Activated B cell treated with CpG ODN at 0.5 μM for 24 hours (primary cell): ENCODE measurements at regions not wholly inside any gene's neighbourhood (a gene's known extent, or its start where the extent isn't known, plus 50 kb on each side); places are given as distances from the start of the nearest gene placed in this dataset.
"Not testable (repeated sequence)": the region's sequence is repeated elsewhere in the genome, so short reads cannot be mapped to it uniquely, and the experiment has no call there.

ENCODE experiments used
- ATAC-seq: fragments of 200-7000 bp; cut with Tn5 transposase; one replicate; pipeline ENCODE4 v1.10.0; 2021; ENCODE audit warnings: low read depth, mild to moderate bottlenecking, moderate library complexity
- CTCF ChIA-PET: fragments of 350-600 bp; sonication (Branson Sonifier 250); formaldehyde crosslinking; loops from one replicate; lab custom pipeline; 2021; ENCODE audit warnings: antibody characterized with exemption; lab: Charles Lee
- POLR2A ChIA-PET: fragments of 350-600 bp; sonication (Branson Sonifier 250); formaldehyde crosslinking; loops from one replicate; lab custom pipeline; 2021; ENCODE audit warnings: antibody characterized with exemption; lab: Charles Lee
- DNase-seq: peaks from one replicate; pipeline ENCODE4 v3.0.0; 2022
- H3K27ac Mint-ChIP-seq: one replicate; pipeline ENCODE4 v1.8.0; 2020; ENCODE audit warnings: mixed read lengths
- H3K27me3 Mint-ChIP-seq: one replicate; pipeline ENCODE4 v1.8.0; 2021; ENCODE audit warnings: mixed read lengths
- H3K36me3 Mint-ChIP-seq: one replicate; pipeline ENCODE4 v1.8.0; 2021; ENCODE audit warnings: low read depth, mixed read lengths
- H3K4me1 Mint-ChIP-seq: one replicate; pipeline ENCODE4 v1.8.0; 2021; ENCODE audit warnings: mixed read lengths
- H3K4me3 Mint-ChIP-seq: one replicate; pipeline ENCODE4 v1.8.0; 2020; ENCODE audit warnings: mild to moderate bottlenecking, mixed read lengths
- H3K9me3 Mint-ChIP-seq: one replicate; pipeline ENCODE4 v1.8.0; 2020; ENCODE audit warnings: mixed read lengths
- intact Hi-C: fragments of 100-400 bp; cut with micrococcal nuclease; formaldehyde crosslinking; loops from one replicate; pipeline ENCODE4 v1.15.1; 2024
- TF ChIP-seq, protein P1 (sequence below): fragments of 200-600 bp; IDR thresholded peaks from one replicate; pipeline ENCODE4 v1.8.0; 2022; ENCODE audit warnings: antibody characterized with exemption, mild to moderate bottlenecking

DNA sequence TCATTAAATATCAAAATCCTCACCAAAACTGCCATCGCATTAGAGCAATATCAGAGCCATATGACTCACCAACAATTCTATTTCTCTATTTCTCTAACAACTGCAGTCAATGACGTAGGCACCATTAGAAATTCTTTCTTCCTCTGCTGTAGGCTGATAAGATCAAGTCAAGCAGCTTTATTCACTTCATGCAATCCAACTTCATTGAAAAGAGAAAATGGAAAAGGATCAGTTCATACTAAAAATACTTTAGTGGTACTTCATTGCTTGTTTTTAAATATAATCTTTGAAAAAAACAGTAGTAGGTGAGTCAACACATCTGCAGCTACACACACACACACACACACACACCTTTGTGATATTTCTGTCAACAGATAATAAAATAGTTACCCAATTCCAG lies 345.3 kb upstream of the TENM3 start:
- intact Hi-C loops = no loop called here
- no peak for DNase-seq
- no peak overlapping the region for H3K27ac Mint-ChIP-seq

DNA sequence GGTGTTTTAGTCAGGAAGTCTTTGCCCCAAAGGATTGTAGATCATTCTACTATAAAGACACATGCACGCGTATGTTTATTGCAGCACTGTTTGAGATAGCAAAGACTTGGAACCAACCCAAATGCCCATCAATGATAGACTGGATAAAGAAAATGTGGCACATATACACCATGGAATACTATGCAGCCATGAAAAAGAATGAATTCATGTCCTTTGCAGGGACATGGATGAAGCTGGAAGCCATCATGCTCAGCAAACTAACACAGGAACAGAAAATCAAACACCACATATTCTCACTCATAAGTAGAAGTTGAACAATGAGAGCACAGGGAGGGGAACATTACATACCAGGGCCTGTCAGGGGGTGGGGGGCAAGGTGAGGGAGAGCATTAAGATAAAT lies 340.8 kb upstream of the TENM3 start:
- CTCF ChIA-PET, intact Hi-C loops, ATAC-seq, H3K4me1 Mint-ChIP-seq, H3K36me3 Mint-ChIP-seq, H3K27ac Mint-ChIP-seq, H3K4me3 Mint-ChIP-seq, H3K9me3 Mint-ChIP-seq, POLR2A ChIA-PET, DNase-seq, H3K27me3 Mint-ChIP-seq: not testable (repeated sequence)

More for the DNA sequence above, 345.3 kb upstream of the TENM3 start:
- Mint-ChIP-seq H3K27me3 (no peaks in the 10 kb centered on the region), H3K36me3 (no peaks in the 10 kb centered on the region), H3K9me3 (peaks cover 6% of the 10 kb centered on the region), H3K4me3 (no peak overlapping the region), H3K4me1 (no peaks in the 10 kb centered on the region)
- CTCF ChIA-PET = no interaction called here
- TF ChIP-seq, protein P1, sequence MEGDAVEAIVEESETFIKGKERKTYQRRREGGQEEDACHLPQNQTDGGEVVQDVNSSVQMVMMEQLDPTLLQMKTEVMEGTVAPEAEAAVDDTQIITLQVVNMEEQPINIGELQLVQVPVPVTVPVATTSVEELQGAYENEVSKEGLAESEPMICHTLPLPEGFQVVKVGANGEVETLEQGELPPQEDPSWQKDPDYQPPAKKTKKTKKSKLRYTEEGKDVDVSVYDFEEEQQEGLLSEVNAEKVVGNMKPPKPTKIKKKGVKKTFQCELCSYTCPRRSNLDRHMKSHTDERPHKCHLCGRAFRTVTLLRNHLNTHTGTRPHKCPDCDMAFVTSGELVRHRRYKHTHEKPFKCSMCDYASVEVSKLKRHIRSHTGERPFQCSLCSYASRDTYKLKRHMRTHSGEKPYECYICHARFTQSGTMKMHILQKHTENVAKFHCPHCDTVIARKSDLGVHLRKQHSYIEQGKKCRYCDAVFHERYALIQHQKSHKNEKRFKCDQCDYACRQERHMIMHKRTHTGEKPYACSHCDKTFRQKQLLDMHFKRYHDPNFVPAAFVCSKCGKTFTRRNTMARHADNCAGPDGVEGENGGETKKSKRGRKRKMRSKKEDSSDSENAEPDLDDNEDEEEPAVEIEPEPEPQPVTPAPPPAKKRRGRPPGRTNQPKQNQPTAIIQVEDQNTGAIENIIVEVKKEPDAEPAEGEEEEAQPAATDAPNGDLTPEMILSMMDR = no peak
- POLR2A ChIA-PET = no interaction called here
- no peak for ATAC-seq

DNA sequence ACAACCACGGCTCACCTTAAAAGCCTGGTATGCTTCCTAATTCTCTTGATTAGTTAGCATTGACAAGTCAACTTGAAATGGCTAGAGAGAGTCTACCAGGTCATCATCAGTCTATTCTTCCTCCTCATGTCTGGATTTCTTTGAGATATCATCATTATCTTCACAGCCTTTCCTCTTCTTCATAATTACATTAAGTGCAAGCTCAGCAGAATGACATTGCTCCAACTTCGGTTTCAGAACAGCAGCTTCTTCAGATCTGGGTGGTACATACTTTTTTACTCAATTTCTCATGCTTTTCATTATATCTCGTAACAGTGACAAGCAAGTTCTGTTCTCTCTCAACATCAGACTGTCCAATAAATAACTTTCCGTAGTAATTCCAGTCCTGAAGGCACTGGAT lies 337.5 kb upstream of the TENM3 start:
- TF ChIP-seq, protein P1 = no peak
- intact Hi-C loops = no loop called here
- CTCF ChIA-PET = no interaction called here
- H3K27ac Mint-ChIP-seq = no peak overlapping the region
- DNase-seq = no peak
- ATAC-seq = no peak
- POLR2A ChIA-PET = no interaction called here
- H3K4me3 Mint-ChIP-seq = no peak overlapping the region
- no peaks in the 10 kb centered on the region for H3K36me3 Mint-ChIP-seq
- H3K9me3 Mint-ChIP-seq = peaks cover 8% of the 10 kb centered on the region
- no peaks in the 10 kb centered on the region for H3K4me1 Mint-ChIP-seq
- no peaks in the 10 kb centered on the region for H3K27me3 Mint-ChIP-seq

- no peak overlapping the region for H3K27ac Mint-ChIP-seq
- no peak overlapping the region for H3K4me3 Mint-ChIP-seq
- DNase-seq (no peak), ATAC-seq (no peak)
- intact Hi-C loops = no loop called here
- no peaks in the 10 kb centered on the region for H3K36me3 Mint-ChIP-seq
- TF ChIP-seq, protein P1 = no peak
- H3K9me3 Mint-ChIP-seq = peaks cover 17% of the 10 kb centered on the region
- no peaks in the 10 kb centered on the region for H3K4me1 Mint-ChIP-seq
- ChIA-PET POLR2A (no interaction called here), CTCF (no interaction called here)
- no peaks in the 10 kb centered on the region for H3K27me3 Mint-ChIP-seq
Measured at GRCh38 chr4:181908168-181908567, 335.0 kb upstream of the TENM3 start.

GRCh38 chr4:181909368-181909767 lies 333.8 kb upstream of the TENM3 start:
- Mint-ChIP-seq H3K9me3 (peaks cover 11% of the 10 kb centered on the region), H3K27me3 (no peaks in the 10 kb centered on the region), H3K4me3 (no peak overlapping the region), H3K27ac (no peak overlapping the region), H3K4me1 (no peaks in the 10 kb centered on the region), H3K36me3 (no peaks in the 10 kb centered on the region)
- TF ChIP-seq, protein P1 = no peak
- ChIA-PET POLR2A (no interaction called here), CTCF (no interaction called here)
- ATAC-seq = no peak
- intact Hi-C loops = no loop called here
- DNase-seq = no peak

GRCh38 chr4:181911420-181911819 lies 331.8 kb upstream of the TENM3 start:
- POLR2A ChIA-PET = no interaction called here

More at GRCh38 chr4:181911420-181911819, 331.8 kb upstream of the TENM3 start:
- Mint-ChIP-seq H3K4me1 (no peaks in the 10 kb centered on the region), H3K27ac (no peak overlapping the region), H3K4me3 (no peak overlapping the region), H3K36me3 (no peaks in the 10 kb centered on the region), H3K9me3 (peaks cover 13% of the 10 kb centered on the region), H3K27me3 (no peaks in the 10 kb centered on the region)
- CTCF ChIA-PET = no interaction called here
- ATAC-seq = no peak
- intact Hi-C loops = no loop called here
- TF ChIP-seq, protein P1 = no peak
- no peak for DNase-seq
